Left ventricle myocardium superior (tissue), 1 donor: ENCODE measurements at regions not wholly inside any gene's neighbourhood (a gene's known extent, or its start where the extent isn't known, plus 50 kb on each side); places are given as distances from the start of the nearest gene placed in this dataset.
"Not testable (repeated sequence)": the region's sequence is repeated elsewhere in the genome, so short reads cannot be mapped to it uniquely, and the experiment has no call there.

ENCODE experiments used
- ATAC-seq: fragments of 200-7000 bp; cut with Tn5 transposase; one replicate; pipeline ENCODE4 v1.9.1; 2020; ENCODE audit warnings: mild to moderate bottlenecking, moderate library complexity
- DNase-seq: peaks from one replicate; pipeline ENCODE4 v3.0.0-alpha.2; 2020
- intact Hi-C: fragments of 100-400 bp; cut with micrococcal nuclease; formaldehyde crosslinking; loops from one replicate; pipeline ENCODE4 v1.11.0; 2022
- donor health status: DM: no; HTN: yes; CAD: no; lungs with severe emphysema.

- intact Hi-C loops, result loop anchor here (5.0 kb wide), 1 partner anchor 222 kb away; no protein-coding TSS in a partner anchor
- ATAC-seq (no peak), DNase-seq (peak; percentile 48)
Observed at GRCh38 chr2:71930049-71930681, 217.5 kb downstream of the CYP26B1 start.

GRCh38 chr2:71929482-71929772 lies 218.2 kb downstream of the CYP26B1 start:
- no peak for ATAC-seq
- intact Hi-C loops, result loop anchor here (10.0 kb wide), 1 partner anchor 645 kb away; no protein-coding TSS in a partner anchor

GRCh38 chr2:71928734-71929481 lies 218.8 kb downstream of the CYP26B1 start:
- DNase-seq (no peak), ATAC-seq (no peak)
- intact Hi-C loops, result loop anchor here (10.0 kb wide), 1 partner anchor 646 kb away; no protein-coding TSS in a partner anchor

More at GRCh38 chr2:71929482-71929772, 218.2 kb downstream of the CYP26B1 start:
- no peak for DNase-seq

GRCh38 chr2:71927757-71928715 lies 219.6 kb downstream of the CYP26B1 start:
- intact Hi-C loops, result loop anchor here (10.0 kb wide), 1 partner anchor 647 kb away; no protein-coding TSS in a partner anchor
- no peak for ATAC-seq
- DNase-seq, result no peak

GRCh38 chr2:71926876-71927756 lies 220.5 kb downstream of the CYP26B1 start:
- intact Hi-C loops, result loop anchor here (10.0 kb wide), 1 partner anchor 648 kb away; no protein-coding TSS in a partner anchor
- DNase-seq, result no peak

GRCh38 chr2:71926089-71926447 lies 221.6 kb downstream of the CYP26B1 start:
- intact Hi-C loops, result loop anchor here (10.0 kb wide), 1 partner anchor 649 kb away; no protein-coding TSS in a partner anchor
- DNase-seq, result no peak
- ATAC-seq, result no peak

More at GRCh38 chr2:71926876-71927756, 220.5 kb downstream of the CYP26B1 start:
- ATAC-seq, result no peak

GRCh38 chr2:71925268-71926088 lies 222.2 kb downstream of the CYP26B1 start:
- ATAC-seq (no peak), DNase-seq (no peak)
- intact Hi-C loops, result loop anchor here (10.0 kb wide), 1 partner anchor 649 kb away; no protein-coding TSS in a partner anchor

GRCh38 chr2:71923887-71924533 lies 223.7 kb downstream of the CYP26B1 start:
- peak; percentile 61 for DNase-seq
- ATAC-seq, result peak; percentile 86

GRCh38 chr2:71923143-71923525 lies 224.5 kb downstream of the CYP26B1 start:
- ATAC-seq (peak; percentile 70), DNase-seq (no peak)
- intact Hi-C loops, result loop anchor here (10.0 kb wide), 1 partner anchor 652 kb away; no protein-coding TSS in a partner anchor

More at GRCh38 chr2:71923887-71924533, 223.7 kb downstream of the CYP26B1 start:
- intact Hi-C loops, result loop anchor here (10.0 kb wide), 1 partner anchor 651 kb away; no protein-coding TSS in a partner anchor

GRCh38 chr2:71922499-71923142 lies 225.0 kb downstream of the CYP26B1 start:
- DNase-seq (no peak), ATAC-seq (no peak)
- intact Hi-C loops, result loop anchor here (10.0 kb wide), 1 partner anchor 652 kb away; no protein-coding TSS in a partner anchor

GRCh38 chr2:71922091-71922490 lies 225.6 kb downstream of the CYP26B1 start:
- ATAC-seq (no peak), DNase-seq (no peak)
- intact Hi-C loops, result loop anchor here (10.0 kb wide), 1 partner anchor 653 kb away; no protein-coding TSS in a partner anchor

- not testable (repeated sequence) for ATAC-seq, DNase-seq
- intact Hi-C loops, result loop anchor here (10.0 kb wide), 1 partner anchor 654 kb away; no protein-coding TSS in a partner anchor
Observed at GRCh38 chr2:71920819-71921218, 226.8 kb downstream of the CYP26B1 start.

- intact Hi-C loops, result loop anchor here (10.0 kb wide), 1 partner anchor 655 kb away; no protein-coding TSS in a partner anchor
- ATAC-seq (no peak), DNase-seq (no peak)
Observed at GRCh38 chr2:71919708-71920107, 228.0 kb downstream of the CYP26B1 start.

- intact Hi-C loops, result no loop called here
- no peak for DNase-seq
- ATAC-seq, result no peak
Observed at GRCh38 chr2:71910277-71910676, 237.4 kb downstream of the CYP26B1 start.

GRCh38 chr2:71908798-71909197 lies 238.9 kb downstream of the CYP26B1 start:
- ATAC-seq, result no peak
- intact Hi-C loops, result no loop called here

GRCh38 chr2:71907503-71907902 lies 240.2 kb downstream of the CYP26B1 start:
- ATAC-seq (no peak), DNase-seq (no peak)
- intact Hi-C loops, result no loop called here

More at GRCh38 chr2:71908798-71909197, 238.9 kb downstream of the CYP26B1 start:
- DNase-seq, result no peak
